GM10266 (cell line): ENCODE measurements at regions not wholly inside any gene's neighbourhood (a gene's known extent, or its start where the extent isn't known, plus 50 kb on each side); places are given as distances from the start of the nearest gene placed in this dataset.

Experiments used
- DNase-seq: peaks from one replicate; pipeline ENCODE4 v3.0.0; 2012; ENCODE audit errors: extremely low spot score
- CTCF ChIP-seq: IDR thresholded peaks from 2 replicates; pipeline ENCODE4 v1.5.1; 2012; ENCODE audit warnings: mild to moderate bottlenecking, low read depth; ENCODE audit not compliant: control insufficient read depth, insufficient read depth; ENCODE audit errors: missing control alignments

- no peak for DNase-seq
- TF ChIP-seq CTCF, result no peak
Measured at GRCh38 chr18:71707400-71707799, 836.7 kb downstream of the CBLN2 start.

- TF ChIP-seq CTCF, result no peak
- no peak for DNase-seq
Measured at GRCh38 chr18:71689416-71690160, 854.6 kb downstream of the CBLN2 start.

- TF ChIP-seq CTCF, result no peak
- DNase-seq, result no peak
Measured at GRCh38 chr18:71682591-71682990, 861.6 kb downstream of the CBLN2 start.

- TF ChIP-seq CTCF, result no peak
- no peak for DNase-seq
Measured at GRCh38 chr18:71678144-71678543, 866.0 kb downstream of the CBLN2 start.

GRCh38 chr18:71673954-71674353 lies 870.2 kb downstream of the CBLN2 start:
- no peak for DNase-seq
- no peak for TF ChIP-seq CTCF

- no peak for TF ChIP-seq CTCF
Measured at GRCh38 chr18:71673498-71673897, 870.6 kb downstream of the CBLN2 start.

GRCh38 chr18:71666481-71666880 lies 877.7 kb downstream of the CBLN2 start:
- DNase-seq, result no peak
- TF ChIP-seq CTCF, result no peak

More at GRCh38 chr18:71673498-71673897, 870.6 kb downstream of the CBLN2 start:
- DNase-seq, result no peak
